Natural killer cell (primary cell): ENCODE measurements at regions not wholly inside any gene's neighbourhood (a gene's known extent, or its start where the extent isn't known, plus 50 kb on each side); places are given as distances from the start of the nearest gene placed in this dataset.

ENCODE experiments used
- ATAC-seq, 3 donors: fragments of 150-1000 bp in 2 of 3; fragments of 200-7000 bp in 1 of 3; cut with Tn5 transposase; 1 replicate in 1 of 3; 2 replicates in 2 of 3; pipeline ENCODE4 v1.10.0; 2021; ENCODE audit warnings: mild to moderate bottlenecking in 2 of 3, moderate library complexity in 2 of 3
- DNase-seq, 2 donors: peaks; one replicate each; pipeline versions ENCODE4 v3.0.0 to v3.0.0-alpha.2; 2013 to 2021; ENCODE audit warnings: mixed read lengths in 1 of 2
- H3K27ac ChIP-seq: one replicate; pipeline ENCODE4 v1.5.1; 2013; ENCODE audit warnings: mild to moderate bottlenecking, low read length
- H3K27me3 ChIP-seq: one replicate; pipeline ENCODE4 v1.6.1; 2013; ENCODE audit warnings: low read length; ENCODE audit not compliant: control insufficient read depth, insufficient read depth
- H3K36me3 ChIP-seq: one replicate; pipeline ENCODE4 v1.6.1; 2013; ENCODE audit warnings: low read length; ENCODE audit not compliant: control insufficient read depth, insufficient read depth
- H3K4me1 ChIP-seq: one replicate; pipeline ENCODE4 v1.6.1; 2013; ENCODE audit warnings: low read length; ENCODE audit not compliant: control insufficient read depth, insufficient read depth
- H3K4me3 ChIP-seq: one replicate; pipeline ENCODE4 v1.5.1; 2013; ENCODE audit warnings: low read length
- H3K9me3 ChIP-seq: one replicate; pipeline ENCODE4 v1.6.1; 2013; ENCODE audit warnings: low read length; ENCODE audit not compliant: control insufficient read depth, insufficient read depth
- H3K27ac Mint-ChIP-seq, 2 donors: one replicate each; pipeline ENCODE4 v1.8.0; 2022; ENCODE audit warnings: mild to moderate bottlenecking in 2 of 2, mixed read lengths in 2 of 2, moderate library complexity in 1 of 2
- H3K27me3 Mint-ChIP-seq, 2 donors: one replicate each; pipeline ENCODE4 v1.8.0; 2022; ENCODE audit warnings: low read depth in 2 of 2, mixed read lengths in 2 of 2
- H3K36me3 Mint-ChIP-seq: one replicate; pipeline ENCODE4 v1.8.0; 2022; ENCODE audit warnings: mixed read lengths
- H3K4me1 Mint-ChIP-seq, 2 donors: one replicate each; pipeline ENCODE4 v1.8.0; 2022; ENCODE audit warnings: mixed read lengths in 2 of 2
- H3K4me3 Mint-ChIP-seq: one replicate; pipeline ENCODE4 v1.8.0; 2022; ENCODE audit warnings: mild to moderate bottlenecking, moderate library complexity, mixed read lengths
- H3K9me3 Mint-ChIP-seq, 2 donors: one replicate each; pipeline ENCODE4 v1.8.0; 2022; ENCODE audit warnings: mixed read lengths in 2 of 2
- WGBS: methylation state at CpG from one replicate; pipeline ENCODE4 v1.1.7; 2013; ENCODE audit warnings: missing lambda C conversion rate; ENCODE audit not compliant: insufficient coverage; 5-methylcytosine and 5-hydroxymethylcytosine counted together
- intact Hi-C: fragments of 100-400 bp; cut with micrococcal nuclease; formaldehyde crosslinking; loops from one replicate; pipeline ENCODE4 v1.14.2; 2022
- TF ChIP-seq, protein P1 (sequence below): fragments of 200-600 bp; IDR thresholded peaks from one replicate; pipeline ENCODE4 v1.8.0; 2022; ENCODE audit warnings: antibody characterized with exemption

DNA sequence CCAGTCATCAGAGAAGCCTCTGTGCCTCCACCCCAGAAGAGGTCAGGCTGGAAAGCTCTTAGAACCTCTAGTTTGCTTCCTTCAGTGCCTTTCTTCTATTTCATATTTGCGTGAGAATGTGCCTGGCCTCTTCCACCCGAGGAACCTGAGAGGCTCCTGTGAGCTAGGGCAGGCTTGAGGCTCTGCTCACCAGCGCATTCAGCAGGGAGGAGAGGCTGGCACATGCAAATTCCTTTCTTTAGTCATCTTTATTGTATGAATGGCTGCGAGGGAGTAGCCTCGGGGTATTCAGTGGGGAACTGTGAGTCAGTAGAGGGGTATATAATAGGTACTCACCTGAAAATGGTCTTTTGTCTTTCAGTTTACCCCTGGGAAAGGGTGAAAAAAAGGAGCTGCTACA lies 268.3 kb downstream of the ABCC12 start:
- Histone ChIP-seq H3K27ac (no peak overlapping the region), H3K4me1 (no peaks in the 10 kb centered on the region), H3K27me3 (peaks cover 3% of the 10 kb centered on the region), H3K9me3 (no peaks in the 10 kb centered on the region), H3K36me3 (no peaks in the 10 kb centered on the region), H3K4me3 (no peak overlapping the region)
- DNase-seq (no peak), ATAC-seq (no peak)
- H3K27ac Mint-ChIP-seq: no peak overlapping the region
- no peaks in the 10 kb centered on the region for H3K9me3 Mint-ChIP-seq
- intact Hi-C loops: no loop called here
- WGBS: 45% methylated on average over 5 of the region's 5 CpGs
- TF ChIP-seq, protein P1, sequence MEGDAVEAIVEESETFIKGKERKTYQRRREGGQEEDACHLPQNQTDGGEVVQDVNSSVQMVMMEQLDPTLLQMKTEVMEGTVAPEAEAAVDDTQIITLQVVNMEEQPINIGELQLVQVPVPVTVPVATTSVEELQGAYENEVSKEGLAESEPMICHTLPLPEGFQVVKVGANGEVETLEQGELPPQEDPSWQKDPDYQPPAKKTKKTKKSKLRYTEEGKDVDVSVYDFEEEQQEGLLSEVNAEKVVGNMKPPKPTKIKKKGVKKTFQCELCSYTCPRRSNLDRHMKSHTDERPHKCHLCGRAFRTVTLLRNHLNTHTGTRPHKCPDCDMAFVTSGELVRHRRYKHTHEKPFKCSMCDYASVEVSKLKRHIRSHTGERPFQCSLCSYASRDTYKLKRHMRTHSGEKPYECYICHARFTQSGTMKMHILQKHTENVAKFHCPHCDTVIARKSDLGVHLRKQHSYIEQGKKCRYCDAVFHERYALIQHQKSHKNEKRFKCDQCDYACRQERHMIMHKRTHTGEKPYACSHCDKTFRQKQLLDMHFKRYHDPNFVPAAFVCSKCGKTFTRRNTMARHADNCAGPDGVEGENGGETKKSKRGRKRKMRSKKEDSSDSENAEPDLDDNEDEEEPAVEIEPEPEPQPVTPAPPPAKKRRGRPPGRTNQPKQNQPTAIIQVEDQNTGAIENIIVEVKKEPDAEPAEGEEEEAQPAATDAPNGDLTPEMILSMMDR: no peak
- H3K36me3 Mint-ChIP-seq: no peaks in the 10 kb centered on the region
- H3K4me1 Mint-ChIP-seq: no peaks in the 10 kb centered on the region
- no peak overlapping the region for H3K4me3 Mint-ChIP-seq
- peaks cover 0 to 6% of the 10 kb centered on the region in 2 donors for H3K27me3 Mint-ChIP-seq

DNA sequence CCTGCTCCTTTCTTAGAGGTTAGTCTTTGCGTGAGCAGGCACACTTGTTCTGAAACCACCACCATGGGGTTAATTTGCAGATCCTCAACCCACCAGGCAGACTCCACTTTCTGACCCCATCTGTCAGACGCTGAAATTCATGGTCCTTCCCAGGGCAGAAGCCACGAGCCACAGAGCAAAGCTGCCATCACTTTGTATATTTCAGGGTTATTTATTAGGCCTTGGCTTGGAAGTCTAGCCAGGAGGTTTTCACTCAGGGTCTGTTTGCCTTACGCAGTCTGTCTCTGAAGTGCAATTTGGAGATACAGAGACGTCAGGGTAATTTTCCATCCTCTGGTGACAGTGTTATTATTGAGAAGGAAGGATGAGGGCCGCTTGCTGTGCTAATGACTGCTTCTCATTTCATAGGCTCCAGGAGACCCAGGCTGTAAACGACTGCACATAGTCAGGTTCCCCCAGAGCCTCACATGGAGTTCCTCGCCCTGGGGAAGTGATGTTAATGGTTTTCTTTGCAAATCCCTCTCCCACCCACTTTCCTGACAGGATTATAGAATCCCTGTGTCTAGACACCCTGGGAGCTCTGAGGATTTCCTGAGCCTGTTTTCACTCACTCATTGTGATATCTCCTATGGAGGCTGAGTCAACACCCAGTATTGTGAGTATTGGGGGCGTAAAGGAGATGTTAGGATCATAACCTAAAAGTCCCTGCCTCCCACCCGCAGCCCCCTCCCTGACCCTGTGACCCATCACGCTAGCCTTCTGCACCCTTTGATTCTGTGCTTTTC lies 269.0 kb downstream of the ABCC12 start:
- no peak for ATAC-seq
- Mint-ChIP-seq H3K27me3 (peaks cover 0 to 6% of the 10 kb centered on the region in 2 donors), H3K27ac (no peak overlapping the region), H3K36me3 (no peaks in the 10 kb centered on the region), H3K9me3 (no peaks in the 10 kb centered on the region), H3K4me3 (no peak overlapping the region), H3K4me1 (no peaks in the 10 kb centered on the region)
- no peaks in the 10 kb centered on the region for H3K36me3 ChIP-seq
- peaks cover 3% of the 10 kb centered on the region for H3K27me3 ChIP-seq
- TF ChIP-seq, protein P1: no peak
- H3K9me3 ChIP-seq: no peaks in the 10 kb centered on the region
- H3K4me1 ChIP-seq: no peaks in the 10 kb centered on the region
- no peak overlapping the region for H3K27ac ChIP-seq
- intact Hi-C loops: no loop called here
- WGBS: 24% methylated on average over 9 of the region's 11 CpGs
- no peak overlapping the region for H3K4me3 ChIP-seq
- DNase-seq: no peak

DNA sequence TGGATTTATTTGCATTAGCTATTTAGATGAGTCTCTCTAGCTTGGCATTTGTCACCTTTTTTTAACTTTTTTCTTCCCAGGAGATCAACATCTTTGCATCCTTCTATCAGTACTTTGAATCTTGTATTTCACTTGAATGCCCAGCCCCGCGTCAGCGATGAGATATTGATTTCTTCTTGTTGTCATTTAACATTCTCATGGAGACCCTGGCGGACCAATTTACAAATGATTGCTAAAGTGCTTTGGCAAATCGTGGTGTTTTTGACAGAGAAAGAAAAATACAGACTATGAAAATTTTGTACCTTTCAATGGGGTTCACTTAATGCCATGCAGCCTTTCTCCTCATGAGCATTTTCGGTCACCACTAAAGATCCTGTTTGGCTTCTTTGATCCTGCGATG lies 269.7 kb downstream of the ABCC12 start:
- Mint-ChIP-seq H3K4me3 (no peak overlapping the region), H3K36me3 (no peaks in the 10 kb centered on the region), H3K4me1 (no peaks in the 10 kb centered on the region), H3K9me3 (no peaks in the 10 kb centered on the region), H3K27me3 (peaks cover 0 to 6% of the 10 kb centered on the region in 2 donors), H3K27ac (no peak overlapping the region)
- DNase-seq: no peak
- TF ChIP-seq, protein P1: no peak
- intact Hi-C loops: no loop called here
- Histone ChIP-seq H3K27me3 (peaks cover 3% of the 10 kb centered on the region), H3K27ac (no peak overlapping the region), H3K36me3 (no peaks in the 10 kb centered on the region), H3K4me1 (no peaks in the 10 kb centered on the region), H3K9me3 (no peaks in the 10 kb centered on the region), H3K4me3 (no peak overlapping the region)
- 59% methylated on average over 7 of the region's 7 CpGs for WGBS
- ATAC-seq: no peak

DNA sequence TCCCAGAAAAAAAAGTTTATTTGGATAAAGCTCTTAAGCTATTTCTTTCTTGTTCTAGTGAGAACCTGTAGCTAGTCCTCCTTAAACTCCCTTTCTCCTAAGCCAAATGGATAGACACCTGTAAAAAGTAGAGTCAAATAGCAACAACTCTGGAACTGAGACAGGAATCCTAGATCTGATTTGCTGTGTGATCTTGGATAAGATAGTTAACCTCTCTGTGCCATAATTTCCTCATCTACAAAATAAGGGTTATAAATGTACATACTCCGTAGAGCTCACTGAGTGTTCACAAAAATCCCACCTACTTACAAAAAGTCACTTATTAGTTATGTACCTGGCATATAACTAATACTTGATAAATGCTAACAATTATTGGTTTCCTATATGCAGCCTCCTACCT lies 270.3 kb downstream of the ABCC12 start:
- ATAC-seq (no peak), DNase-seq (no peak)
- Mint-ChIP-seq H3K27me3 (peaks cover 0 to 6% of the 10 kb centered on the region in 2 donors), H3K4me3 (no peak overlapping the region), H3K36me3 (no peaks in the 10 kb centered on the region), H3K27ac (no peak overlapping the region), H3K9me3 (peaks cover 0 to 2% of the 10 kb centered on the region in 2 donors), H3K4me1 (no peaks in the 10 kb centered on the region)
- H3K4me3 ChIP-seq: no peak overlapping the region
- no peaks in the 10 kb centered on the region for H3K36me3 ChIP-seq
- no peaks in the 10 kb centered on the region for H3K9me3 ChIP-seq
- TF ChIP-seq, protein P1: no peak
- WGBS: 50% methylated on average over 1 of the region's 1 CpG
- H3K4me1 ChIP-seq: no peaks in the 10 kb centered on the region
- H3K27me3 ChIP-seq: peaks cover 3% of the 10 kb centered on the region
- no peak overlapping the region for H3K27ac ChIP-seq
- intact Hi-C loops: no loop called here
